GM10248 (cell line): ENCODE measurements at regions not wholly inside any gene's neighbourhood (a gene's known extent, or its start where the extent isn't known, plus 50 kb on each side); places are given as distances from the start of the nearest gene placed in this dataset.
"Not testable (repeated sequence)": the region's sequence is repeated elsewhere in the genome, so short reads cannot be mapped to it uniquely, and the experiment has no call there.

Experiments used
- CTCF ChIA-PET: fragments of 300-600 bp; sonication (Branson Sonifier 250); formaldehyde crosslinking; extraction: SDS; loops from one replicate; lab custom pipeline; 2021; ENCODE audit warnings: antibody characterized with exemption; lab: Yijun Ruan, JAX
- POLR2A ChIA-PET: fragments of 350-650 bp; sonication (Branson Sonifier 250); formaldehyde crosslinking; extraction: SDS; loops from one replicate; lab custom pipeline; 2020; ENCODE audit warnings: antibody characterized with exemption; lab: Yijun Ruan, JAX
- DNase-seq: peaks from one replicate; pipeline ENCODE4 v3.0.0; 2012; ENCODE audit errors: extremely low spot score
- TF ChIP-seq, protein P1 (sequence below): IDR thresholded peaks from 2 replicates; pipeline ENCODE4 v1.5.1; 2012; ENCODE audit warnings: mild to moderate bottlenecking, low read depth; ENCODE audit errors: extremely low read depth, missing control alignments, control extremely low read depth

DNA sequence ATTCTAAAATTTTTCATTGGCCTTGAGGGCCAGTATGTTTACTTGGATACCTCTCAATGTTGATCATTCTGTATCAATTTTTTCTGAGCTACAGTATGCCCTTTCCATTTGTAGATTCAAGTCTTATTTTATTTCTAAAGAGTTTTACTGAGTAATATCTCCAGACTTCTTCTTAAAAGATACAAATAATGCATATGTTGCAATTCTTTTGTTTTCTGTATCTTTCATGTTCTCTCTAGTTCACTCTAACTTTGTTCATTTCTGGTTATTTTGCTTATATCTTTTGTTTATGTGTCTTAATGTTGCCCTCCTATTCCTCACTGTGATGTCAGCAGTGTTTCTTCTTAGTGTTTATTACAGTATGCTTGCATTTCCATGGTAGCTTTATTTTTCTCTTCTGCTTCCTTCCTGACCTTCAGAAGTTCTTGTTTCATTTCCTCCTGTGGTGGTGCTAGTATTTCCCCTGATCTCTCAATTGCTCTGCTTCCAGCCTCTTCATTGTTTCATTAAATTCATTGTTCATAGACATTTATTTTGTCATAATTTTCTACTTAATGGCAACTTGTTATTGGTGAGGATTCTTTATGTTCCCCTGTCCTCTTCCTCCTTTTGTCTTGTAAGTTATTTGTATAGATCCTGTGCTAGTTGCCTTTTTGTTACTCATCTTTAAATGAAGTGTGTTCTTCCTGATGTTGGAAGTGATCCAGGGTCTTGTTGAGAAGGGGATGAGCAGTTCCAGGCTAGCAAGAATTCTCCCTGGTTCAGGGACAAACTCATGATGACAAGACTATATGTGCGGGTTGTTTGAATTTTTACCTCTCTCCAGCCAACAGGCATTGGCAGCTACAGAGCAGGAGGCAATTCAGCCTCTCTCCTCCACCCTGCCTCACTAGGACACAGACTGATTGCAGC lies 160.8 kb downstream of the DEPDC1B start:
- ChIA-PET CTCF (interaction anchor here (2.1 kb wide), 1 partner anchor 17 kb away, joined by 7 read pairs; no protein-coding TSS in a partner anchor), POLR2A (no interaction called here)
- TF ChIP-seq, protein P1, sequence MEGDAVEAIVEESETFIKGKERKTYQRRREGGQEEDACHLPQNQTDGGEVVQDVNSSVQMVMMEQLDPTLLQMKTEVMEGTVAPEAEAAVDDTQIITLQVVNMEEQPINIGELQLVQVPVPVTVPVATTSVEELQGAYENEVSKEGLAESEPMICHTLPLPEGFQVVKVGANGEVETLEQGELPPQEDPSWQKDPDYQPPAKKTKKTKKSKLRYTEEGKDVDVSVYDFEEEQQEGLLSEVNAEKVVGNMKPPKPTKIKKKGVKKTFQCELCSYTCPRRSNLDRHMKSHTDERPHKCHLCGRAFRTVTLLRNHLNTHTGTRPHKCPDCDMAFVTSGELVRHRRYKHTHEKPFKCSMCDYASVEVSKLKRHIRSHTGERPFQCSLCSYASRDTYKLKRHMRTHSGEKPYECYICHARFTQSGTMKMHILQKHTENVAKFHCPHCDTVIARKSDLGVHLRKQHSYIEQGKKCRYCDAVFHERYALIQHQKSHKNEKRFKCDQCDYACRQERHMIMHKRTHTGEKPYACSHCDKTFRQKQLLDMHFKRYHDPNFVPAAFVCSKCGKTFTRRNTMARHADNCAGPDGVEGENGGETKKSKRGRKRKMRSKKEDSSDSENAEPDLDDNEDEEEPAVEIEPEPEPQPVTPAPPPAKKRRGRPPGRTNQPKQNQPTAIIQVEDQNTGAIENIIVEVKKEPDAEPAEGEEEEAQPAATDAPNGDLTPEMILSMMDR = no peak
- DNase-seq = no peak

DNA sequence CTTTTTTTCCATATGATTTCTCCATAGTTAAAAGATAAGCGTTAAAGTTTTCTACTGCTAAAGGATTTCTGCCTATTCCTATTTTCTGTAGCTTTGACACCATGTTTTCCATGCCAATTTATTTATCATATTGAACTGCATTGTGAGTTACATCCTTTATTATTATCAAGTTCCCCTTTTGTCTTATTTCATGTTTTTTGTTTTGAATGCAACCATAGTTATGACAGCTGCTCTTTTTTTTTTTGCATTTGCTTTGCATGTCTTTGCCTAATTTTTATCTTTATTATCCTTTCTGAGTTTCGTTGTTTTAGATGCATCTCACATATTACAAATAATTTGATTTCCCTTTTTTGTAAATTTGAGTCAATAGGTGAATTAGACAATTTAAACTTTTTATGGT lies 161.5 kb downstream of the DEPDC1B start:
- CTCF ChIA-PET = interaction anchor here (2.1 kb wide), 1 partner anchor 16 kb away, joined by 7 read pairs; no protein-coding TSS in a partner anchor
- POLR2A ChIA-PET = no interaction called here
- TF ChIP-seq, protein P1 = no peak
- DNase-seq = no peak

DNA sequence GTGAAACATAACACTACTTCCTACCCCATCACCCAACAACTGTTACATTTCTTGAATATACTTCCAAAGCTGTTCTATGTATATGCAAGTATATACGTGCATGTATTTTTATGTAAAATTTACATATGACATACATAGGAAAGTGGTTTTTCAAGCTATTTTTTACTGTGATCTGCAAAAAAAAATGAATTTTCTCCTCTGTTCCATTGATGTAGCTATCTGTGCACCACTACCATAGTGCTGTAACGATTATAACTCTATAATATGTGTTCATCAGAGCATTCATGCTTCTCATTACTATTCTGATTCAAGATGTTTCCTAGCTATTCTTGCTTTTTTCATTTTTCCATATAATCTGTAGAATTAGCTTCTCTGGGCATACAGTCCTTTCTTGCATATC lies 164.0 kb downstream of the DEPDC1B start:
- ChIA-PET POLR2A (no interaction called here), CTCF (interaction anchor here (1.3 to 1.4 kb wide), 2 partner anchors 14 to 114 kb away, joined by 3 to 5 read pairs; no protein-coding TSS in a partner anchor)

DNA sequence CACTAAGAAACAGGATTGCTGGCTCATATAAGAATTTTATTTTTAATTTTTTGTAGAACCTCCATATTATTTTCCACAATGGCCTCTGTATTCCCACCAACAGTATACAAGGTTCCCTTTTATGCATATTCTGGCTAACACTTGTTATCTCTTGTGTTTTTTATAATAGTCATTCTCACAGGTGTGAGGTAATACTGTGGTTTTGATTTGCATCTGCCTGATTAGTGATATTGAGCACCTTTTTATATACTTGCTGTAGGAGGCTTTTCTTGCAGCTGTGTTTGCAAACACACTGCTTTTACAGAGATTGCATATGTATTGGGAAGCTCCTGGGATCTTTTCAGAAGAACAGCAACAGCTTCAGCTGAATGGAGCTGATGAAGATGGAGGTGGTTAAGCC lies 164.8 kb downstream of the DEPDC1B start:
- DNase-seq = no peak
- ChIA-PET POLR2A (no interaction called here), CTCF (interaction anchor here (1.0 to 1.4 kb wide), 3 partner anchors 13 to 173 kb away, joined by 3 to 5 read pairs (median 4); no protein-coding TSS in a partner anchor)

More for the DNA sequence above, 164.0 kb downstream of the DEPDC1B start:
- DNase-seq = no peak
- TF ChIP-seq, protein P1 = no peak

DNA sequence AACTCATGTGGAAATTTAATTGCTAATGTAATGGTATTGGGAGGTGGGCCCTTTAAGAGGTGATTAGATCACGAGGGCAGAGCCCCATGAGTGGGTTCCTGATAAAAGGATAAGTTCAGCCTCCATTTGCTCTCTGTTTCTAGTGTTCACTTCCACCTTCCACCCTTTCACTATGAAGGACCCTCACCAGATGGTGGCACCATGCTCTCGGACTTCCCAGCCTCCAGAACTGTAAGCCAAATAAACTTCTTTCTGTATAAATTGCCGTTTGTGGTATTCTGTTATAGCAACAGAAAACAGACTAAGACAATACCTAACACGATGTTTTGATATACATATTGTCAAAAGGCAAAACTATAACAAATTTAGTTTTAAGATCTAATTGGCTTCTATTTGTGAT lies 166.2 kb downstream of the DEPDC1B start:
- DNase-seq = no peak
- TF ChIP-seq, protein P1 = no peak
- ChIA-PET CTCF (no interaction called here), POLR2A (no interaction called here)

More for the DNA sequence above, 164.8 kb downstream of the DEPDC1B start:
- TF ChIP-seq, protein P1 = no peak

DNA sequence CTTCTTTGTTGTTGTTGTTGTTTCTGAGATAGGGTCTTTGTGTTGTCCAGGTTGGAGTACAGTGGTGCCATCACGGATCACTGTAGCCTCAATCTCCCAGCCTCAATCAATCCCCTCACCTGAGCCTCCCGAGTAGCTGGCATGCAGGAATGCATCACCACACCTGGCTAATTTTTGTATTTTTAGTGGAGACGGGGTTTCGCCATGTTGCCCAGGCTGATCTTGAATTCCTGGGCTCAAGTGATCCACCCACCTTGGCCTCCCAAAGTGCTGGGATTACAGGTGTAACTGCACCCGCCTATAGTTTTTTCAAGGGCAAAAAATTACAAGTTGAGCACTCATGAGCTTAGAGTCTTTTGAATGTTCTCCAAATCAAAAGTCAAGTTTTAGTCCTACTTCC lies 167.2 kb downstream of the DEPDC1B start:
- POLR2A ChIA-PET, DNase-seq: not testable (repeated sequence)
- CTCF ChIA-PET = interaction anchor here (0.7 to 1.1 kb wide), 4 partner anchors 8 to 16 kb away, joined by 3 to 7 read pairs (median 4); no protein-coding TSS in a partner anchor

GRCh38 chr5:60530144-60530848 lies 169.7 kb downstream of the DEPDC1B start:
- CTCF ChIA-PET = interaction anchor here (1.0 to 2.1 kb wide), 3 partner anchors 10 to 26 kb away, joined by 3 to 6 read pairs (median 3); no protein-coding TSS in a partner anchor
- POLR2A ChIA-PET, DNase-seq: not testable (repeated sequence)
